Brain pericyte (primary cell): ENCODE measurements at regions not wholly inside any gene's neighbourhood (a gene's known extent, or its start where the extent isn't known, plus 50 kb on each side); places are given as distances from the start of the nearest gene placed in this dataset.

Source experiments
- DNase-seq: peaks from one replicate; pipeline ENCODE4 v3.0.0-alpha.2; 2012; ENCODE audit warnings: low read depth, low spot score

GRCh38 chr4:119750048-119750447, 121.4 kb upstream of the PDE5A start:
- no peak for DNase-seq

- DNase-seq: no peak
These were observed 120.2 kb upstream of the PDE5A start for GRCh38 chr4:119748853-119749252.

GRCh38 chr4:119746951-119747350, 118.3 kb upstream of the PDE5A start:
- no peak for DNase-seq

- no peak for DNase-seq
These were observed 116.7 kb upstream of the PDE5A start for GRCh38 chr4:119745351-119745750.

DNA sequence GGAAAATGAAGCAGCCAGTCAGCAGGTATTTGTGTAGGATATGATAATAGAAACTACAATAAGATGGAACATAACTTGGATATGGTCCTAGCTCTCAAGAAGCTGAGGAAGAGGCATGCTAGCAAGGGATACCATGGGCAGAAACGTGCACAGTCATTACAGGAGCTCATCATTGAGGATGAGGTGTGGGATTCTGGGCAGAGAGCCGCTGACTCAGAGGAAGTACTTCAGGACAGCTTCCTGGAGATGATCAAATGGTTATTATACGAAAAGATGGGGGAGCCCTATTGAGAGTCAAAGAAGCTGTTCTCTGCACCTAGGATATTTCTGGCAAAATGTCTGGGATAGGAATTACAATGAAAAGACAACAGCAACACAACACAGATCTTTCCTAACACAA, 116.0 kb upstream of the PDE5A start:
- DNase-seq: no peak

DNA sequence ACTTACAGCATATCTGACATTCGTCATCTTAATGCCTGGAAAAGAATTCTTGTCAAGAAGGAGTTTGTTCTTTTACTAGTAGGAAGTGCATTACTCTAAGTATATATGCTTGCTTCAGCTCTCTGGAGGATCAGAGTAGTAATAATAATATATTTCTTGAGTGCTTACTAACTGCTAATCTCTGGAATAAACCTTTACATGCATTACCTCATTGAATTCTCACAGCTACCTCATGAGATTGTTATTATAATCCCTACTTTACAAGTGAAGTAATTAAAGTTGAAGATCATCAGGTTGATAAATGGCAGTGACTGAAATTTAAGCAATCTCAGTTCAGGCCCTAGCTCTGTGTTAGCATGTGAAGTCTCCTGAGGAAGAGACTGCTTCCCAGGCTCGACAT, 115.0 kb upstream of the PDE5A start:
- DNase-seq: no peak

- no peak for DNase-seq
These were observed 111.2 kb upstream of the PDE5A start for GRCh38 chr4:119739796-119740195.

GRCh38 chr4:119738901-119739300, 110.3 kb upstream of the PDE5A start:
- DNase-seq: no peak

- no peak for DNase-seq
These were observed 108.0 kb upstream of the PDE5A start for GRCh38 chr4:119736559-119736958.

GRCh38 chr4:119735165-119735651, 106.6 kb upstream of the PDE5A start:
- DNase-seq: peak; percentile 89

- no peak for DNase-seq
These were observed 104.8 kb upstream of the PDE5A start for GRCh38 chr4:119733431-119733830.

- no peak for DNase-seq
These were observed 103.2 kb upstream of the PDE5A start for GRCh38 chr4:119731778-119732177.

- DNase-seq: no peak
These were observed 102.6 kb upstream of the PDE5A start for GRCh38 chr4:119731146-119731742.

- DNase-seq: no peak
These were observed 102.0 kb upstream of the PDE5A start for GRCh38 chr4:119730671-119730950.

DNA sequence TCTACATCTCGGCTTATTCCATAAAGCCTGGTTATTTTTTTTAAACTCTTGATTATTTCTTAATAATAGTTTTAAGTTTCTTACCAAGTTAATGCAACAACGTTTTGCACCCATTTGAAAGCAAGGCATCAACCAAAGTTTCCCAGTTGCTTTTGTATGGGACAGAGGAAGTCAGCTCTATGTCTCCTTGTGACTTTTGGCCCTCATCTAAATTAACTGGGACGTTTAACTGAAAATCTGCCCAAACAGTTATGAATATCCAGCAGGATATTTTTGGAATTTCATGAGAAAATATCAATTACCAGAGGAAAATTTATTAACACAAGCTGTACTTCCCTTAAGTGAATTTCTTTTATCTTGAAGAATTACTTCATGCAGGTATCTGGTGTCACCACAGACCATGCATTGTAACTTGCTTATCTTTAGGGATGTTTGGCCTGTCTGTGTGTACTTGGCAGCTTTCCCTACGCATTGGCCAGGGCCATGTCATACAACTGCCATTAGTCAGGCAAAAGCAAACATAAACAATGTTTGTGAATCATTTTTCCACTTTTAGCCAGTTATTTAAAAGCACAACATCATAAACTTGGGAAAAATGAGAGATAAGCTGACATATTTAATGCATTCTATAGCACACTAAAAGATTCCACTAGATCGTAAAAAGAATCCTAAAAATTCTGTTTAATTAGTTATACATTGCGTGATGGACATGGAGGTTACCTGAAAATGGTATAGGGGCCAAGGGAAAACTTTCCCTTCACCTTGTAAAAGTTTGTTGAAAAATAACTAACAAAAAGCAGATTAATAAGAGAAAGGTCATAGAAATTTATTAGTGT, 101.4 kb upstream of the PDE5A start:
- no peak for DNase-seq

- no peak for DNase-seq
These were observed 100.3 kb upstream of the PDE5A start for GRCh38 chr4:119728692-119729593.

GRCh38 chr4:119728185-119728584, 99.6 kb upstream of the PDE5A start:
- no peak for DNase-seq

DNA sequence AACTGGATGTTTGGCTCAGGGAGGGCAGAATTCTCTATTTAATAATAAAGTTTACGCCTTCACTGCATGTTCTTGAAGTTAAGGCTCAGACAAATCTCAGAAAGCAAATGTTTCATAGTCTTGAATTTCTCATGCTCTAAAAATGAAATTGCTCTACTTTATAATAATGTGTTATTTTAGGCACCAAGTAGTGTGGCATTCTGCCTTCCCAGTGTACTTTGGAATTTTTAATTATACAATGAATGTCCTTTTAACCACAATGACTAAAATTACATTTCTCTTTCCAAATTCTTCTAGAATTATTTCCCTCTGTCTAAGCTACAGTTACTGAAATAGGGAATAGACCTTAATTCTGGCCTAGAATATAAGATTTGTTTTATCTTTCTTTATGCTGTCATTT, 97.9 kb upstream of the PDE5A start:
- DNase-seq: no peak

DNA sequence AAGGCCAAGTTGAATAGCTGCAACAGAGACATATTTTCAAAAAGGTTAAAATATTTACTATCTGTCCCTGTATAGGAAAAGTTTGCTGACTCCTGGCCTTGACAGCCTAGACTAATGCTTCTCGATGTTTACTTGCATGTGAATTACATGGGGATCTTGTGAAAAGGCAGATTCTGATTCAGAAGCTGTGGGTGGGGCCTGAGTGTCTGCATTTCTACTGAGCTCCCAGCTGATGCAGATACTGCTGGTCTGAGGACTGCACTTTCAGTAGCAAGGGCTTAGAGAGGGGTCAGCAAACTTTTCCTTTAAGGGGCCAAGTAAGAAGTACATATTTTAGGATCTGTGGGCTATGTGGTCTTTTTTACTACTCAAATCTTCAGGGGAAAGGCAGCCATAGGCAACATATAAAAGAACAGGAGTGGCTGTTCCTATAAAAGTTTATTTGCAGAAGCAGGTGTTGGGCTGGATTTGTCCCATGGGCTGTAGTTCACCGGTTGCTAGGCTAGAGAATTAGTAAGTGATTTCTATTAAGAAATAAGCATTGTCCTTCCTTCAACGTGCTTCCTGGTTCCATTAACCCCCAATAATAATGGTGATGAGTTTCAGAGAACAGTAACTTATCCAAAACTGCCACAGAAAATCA, 97.2 kb upstream of the PDE5A start:
- no peak for DNase-seq

GRCh38 chr4:119725011-119725410, 96.4 kb upstream of the PDE5A start:
- no peak for DNase-seq

GRCh38 chr4:119722670-119723069, 94.1 kb upstream of the PDE5A start:
- DNase-seq: no peak

- no peak for DNase-seq
These were observed 93.3 kb upstream of the PDE5A start for GRCh38 chr4:119721878-119722277.
